NCI-H1436 (cell line): ENCODE measurements at regions not wholly inside any gene's neighbourhood (a gene's known extent, or its start where the extent isn't known, plus 50 kb on each side); places are given as distances from the start of the nearest gene placed in this dataset.
"Not testable (repeated sequence)": the region's sequence is repeated elsewhere in the genome, so short reads cannot be mapped to it uniquely, and the experiment has no call there.

Experiments
- DNase-seq: peaks from one replicate; lab custom pipeline; 2025; lab: John Stamatoyannopoulos, UW

GRCh38 chr15:31487811-31488436 lies 161.3 kb downstream of the KLF13 start:
- DNase-seq, result no peak

DNA sequence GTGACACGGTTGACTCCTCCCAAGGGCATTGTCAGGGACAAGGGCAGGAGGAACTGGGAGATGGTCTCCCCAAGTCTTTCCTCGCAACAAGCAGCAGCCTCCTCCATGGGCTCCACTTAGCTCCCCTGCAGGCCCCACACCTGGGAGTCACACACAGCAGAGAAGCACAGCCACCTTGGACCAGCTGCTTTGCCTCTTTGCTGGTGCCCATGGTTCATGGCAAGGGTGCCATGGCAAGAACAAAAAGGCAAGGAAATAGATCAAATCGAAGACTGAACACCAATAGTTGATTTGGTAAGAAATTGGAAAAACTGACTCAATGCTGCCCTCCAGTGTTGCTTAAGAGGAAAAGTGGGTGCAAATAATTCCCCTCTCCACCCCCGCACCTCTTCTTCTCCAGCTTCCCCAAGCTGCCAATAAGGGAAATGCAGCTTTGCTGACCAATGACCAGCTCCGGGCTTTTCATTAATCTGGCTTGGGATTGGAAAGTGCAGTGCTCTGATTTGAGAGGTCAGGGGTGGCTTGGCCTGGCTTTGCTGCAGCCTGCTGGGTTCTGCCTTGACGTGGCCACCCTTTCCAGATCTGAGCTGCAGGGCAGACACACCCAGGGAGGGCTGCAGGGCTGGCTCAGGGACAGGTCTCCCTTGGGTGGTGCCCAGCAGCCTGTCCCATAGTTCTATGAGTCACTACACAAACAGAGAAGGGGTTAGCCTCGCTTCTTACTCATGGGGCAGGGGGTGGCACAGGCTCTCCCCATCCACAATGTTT lies 162.0 kb downstream of the KLF13 start:
- DNase-seq, result peak; percentile 70

- DNase-seq, result no peak
These were observed 162.6 kb downstream of the KLF13 start for GRCh38 chr15:31489281-31489680.

DNA sequence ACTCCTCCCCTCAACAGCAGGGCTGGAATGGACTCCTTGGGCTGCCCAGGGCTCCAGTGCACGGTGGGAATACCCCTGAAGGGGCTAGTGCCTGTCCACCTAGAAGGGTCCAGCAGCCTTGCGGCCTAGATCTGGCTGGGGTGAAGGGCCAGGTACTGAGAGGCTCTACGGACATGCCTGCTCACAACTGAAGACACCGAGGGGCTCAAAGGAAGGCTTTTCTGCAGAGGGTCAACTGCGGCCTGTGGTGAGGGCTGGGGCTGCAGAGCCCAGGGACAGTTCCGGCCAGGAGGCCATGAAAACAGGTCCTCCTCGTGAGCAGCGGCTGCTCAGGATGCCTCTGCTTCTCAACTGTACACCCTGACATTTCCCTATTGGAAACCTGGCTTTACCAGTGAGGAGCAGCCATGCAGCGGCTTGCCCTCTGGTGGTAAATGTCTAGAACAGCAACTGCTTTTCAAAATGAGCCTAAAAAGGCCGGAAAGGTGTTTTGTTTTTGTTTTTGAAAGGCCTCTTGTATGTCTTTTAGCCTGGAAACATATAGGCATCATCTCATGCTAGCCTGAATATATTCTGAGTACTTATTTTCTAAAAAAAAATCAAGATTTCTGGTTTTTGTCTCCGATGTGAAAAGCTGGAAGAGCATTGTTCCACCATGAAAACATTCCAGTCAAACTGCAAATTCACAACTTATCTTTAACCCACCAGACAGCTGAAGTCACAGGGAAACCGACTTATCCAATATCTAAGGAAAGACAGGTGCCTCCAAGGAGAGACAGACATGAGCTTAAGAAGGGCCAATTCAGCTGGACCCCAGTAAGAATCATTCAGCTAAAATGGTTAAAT lies 163.4 kb downstream of the KLF13 start:
- peak; percentile 14 for DNase-seq

DNA sequence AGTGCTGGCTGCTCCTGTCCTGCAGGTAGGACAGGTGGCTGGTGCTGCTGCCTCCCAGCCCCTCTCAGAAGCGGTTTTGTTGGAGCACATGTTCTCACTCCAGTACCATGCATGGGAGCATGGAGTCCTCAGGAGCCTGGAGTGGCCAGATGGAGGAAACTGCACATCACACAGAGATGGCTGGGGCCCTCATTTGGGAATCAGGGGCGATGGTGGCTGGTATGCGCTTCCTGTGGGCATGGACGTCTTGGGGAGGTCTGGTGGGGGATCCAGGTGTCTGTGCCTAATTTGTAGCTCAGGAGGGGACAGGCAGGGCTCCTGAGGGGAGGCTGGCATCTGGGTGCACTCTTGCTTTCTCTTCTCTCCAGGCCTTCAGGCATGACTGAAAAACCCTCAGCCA lies 168.2 kb downstream of the KLF13 start:
- DNase-seq, result no peak

GRCh38 chr15:31495281-31495680 lies 168.6 kb downstream of the KLF13 start:
- no peak for DNase-seq

DNA sequence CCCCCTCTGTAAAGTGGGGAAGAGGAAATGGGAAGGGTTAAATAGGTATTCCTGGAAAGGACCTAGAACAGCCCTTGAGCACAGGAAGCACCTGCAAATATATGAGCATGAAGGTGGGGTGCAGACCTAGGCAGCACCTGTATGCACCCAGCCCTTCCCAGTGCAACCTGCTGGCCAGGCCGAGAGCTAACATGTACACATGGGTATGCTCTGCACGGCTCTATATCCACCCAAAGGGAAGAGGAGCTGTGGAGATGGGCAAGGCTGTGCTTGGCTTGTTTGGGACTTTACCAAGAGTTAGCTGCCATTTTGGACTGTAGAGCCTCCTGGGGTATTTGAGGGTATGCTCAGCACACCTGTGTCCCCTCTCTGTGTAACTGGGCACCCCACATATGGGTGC lies 171.2 kb downstream of the KLF13 start:
- no peak for DNase-seq

DNA sequence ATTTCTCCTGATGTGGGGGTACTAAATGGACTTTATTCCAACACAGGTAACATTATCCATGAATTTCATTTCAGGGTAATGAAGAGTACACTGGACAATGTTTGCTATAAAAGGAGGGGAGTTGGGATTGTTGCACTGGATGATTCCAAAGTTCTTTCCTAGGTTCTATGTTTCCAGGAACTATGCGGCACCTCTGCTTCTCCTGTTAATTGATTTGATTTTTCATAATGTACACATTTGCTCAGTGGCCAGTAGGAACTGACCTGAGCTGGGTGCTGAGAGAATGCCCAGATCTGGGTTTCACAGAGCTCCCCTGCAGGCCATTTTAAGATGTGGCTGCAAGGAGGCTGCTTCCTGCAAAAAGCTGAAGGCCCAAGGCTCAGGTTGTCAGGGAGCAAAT lies 171.7 kb downstream of the KLF13 start:
- DNase-seq, result no peak

DNA sequence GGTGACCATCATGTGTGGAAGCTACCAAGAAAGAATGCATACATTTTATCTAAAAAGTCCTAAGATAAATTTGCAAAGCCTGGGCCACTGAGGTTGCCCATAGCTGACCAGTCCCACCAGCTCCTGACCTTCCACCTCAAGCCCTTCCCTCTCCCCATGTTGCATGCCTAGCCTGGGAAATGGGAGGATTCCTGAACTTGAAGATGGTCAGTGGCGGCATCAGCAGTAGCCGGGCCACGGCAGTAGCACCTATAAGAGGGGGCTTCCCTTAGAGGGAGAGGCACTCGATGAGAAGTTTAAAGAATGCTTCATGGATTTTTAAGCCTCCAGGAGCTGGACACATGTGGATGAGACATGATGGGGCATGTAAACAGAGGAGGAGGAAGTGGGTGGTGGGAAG lies 172.1 kb downstream of the KLF13 start:
- DNase-seq, result no peak

DNA sequence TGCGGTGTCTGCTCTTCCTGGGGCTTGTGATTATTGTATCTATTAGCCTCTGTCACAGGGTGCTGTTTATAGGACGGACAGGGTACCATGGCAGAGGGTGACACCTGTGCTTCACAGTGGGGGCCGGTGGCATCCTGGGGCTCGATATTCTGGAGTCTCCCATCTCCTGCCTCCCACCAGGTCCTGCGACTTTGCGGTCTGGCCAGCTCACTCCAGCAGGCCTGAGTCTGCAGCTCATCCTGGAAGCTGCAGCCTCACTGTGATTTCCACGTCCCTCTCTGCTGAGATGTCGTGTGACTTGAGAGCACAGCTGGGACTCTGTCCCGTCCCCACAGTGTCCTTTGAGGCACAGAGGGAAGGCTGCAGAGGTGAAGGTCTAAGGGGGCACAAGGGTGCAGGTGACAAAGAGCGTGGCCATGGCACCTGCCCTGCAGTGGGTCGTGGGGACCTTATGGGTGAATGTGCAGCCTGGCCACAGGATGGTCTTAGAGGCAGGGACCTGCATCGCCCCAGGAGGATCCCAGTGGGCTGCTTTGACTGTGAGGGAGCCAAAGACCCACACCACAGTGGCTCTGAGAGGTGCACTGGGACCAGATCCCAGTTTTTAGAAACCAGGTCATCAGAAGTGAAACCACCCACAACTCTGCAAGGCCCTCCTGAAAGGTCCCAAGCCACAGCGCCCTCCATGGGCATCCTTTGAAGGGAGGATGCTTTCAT lies 172.8 kb downstream of the KLF13 start:
- DNase-seq, result no peak

GRCh38 chr15:31499953-31500765 lies 173.5 kb downstream of the KLF13 start:
- no peak for DNase-seq

- DNase-seq, result no peak
These were observed 174.3 kb downstream of the KLF13 start for GRCh38 chr15:31500766-31501449.

- no peak for DNase-seq
These were observed 175.0 kb downstream of the KLF13 start for GRCh38 chr15:31501536-31502157.

DNA sequence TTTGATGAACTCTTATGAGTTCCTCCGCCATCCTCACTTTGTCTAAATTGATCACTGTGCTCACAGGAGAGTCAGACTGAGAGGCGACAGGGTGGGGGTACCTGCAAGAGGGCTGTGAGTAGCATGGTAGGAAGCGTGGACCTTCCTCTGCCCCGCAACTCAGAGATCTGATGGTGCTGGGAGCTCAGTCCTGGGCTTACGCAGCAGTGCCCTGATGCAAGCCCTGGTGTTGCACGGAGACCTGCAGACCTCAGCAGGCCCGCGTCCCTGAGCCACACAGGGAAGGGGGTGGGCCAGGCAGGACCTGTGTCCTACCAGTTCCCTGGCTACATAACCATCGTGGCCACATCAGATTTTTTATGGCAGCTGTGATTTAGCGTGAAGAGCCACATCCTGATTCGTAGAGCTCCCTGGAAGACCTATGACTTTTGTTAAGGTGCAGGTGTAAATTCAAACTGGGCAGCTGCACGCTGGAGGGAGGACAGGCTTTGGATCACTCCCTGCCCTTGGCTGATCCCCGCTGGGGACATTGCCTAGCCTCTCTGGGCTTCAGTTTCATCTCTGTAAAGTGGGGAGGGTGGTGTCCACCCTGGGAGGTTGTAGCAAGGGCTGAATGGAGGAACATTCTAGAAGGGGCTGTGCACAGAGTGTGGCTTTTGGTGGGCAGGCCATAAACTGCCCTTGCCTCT lies 176.1 kb downstream of the KLF13 start:
- DNase-seq, result no peak

DNA sequence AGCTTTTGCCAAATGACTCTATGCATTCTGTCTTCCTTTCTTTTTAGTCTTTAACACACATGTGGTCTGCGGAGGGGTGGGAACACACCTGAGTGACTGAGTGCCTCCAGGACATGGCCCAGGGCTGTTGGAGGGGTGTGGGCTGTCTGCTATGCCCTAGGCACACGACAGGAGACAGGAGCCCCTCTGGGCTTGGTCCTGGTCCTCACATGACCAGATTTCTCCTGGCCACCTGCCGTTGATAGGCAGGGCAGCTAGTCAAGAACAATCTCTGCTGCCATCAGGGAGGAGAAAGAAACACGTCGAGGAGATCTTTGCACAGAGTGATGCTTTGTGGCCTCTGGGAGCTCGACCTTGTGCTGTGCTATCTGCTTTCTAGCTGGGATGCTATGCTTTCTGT lies 176.6 kb downstream of the KLF13 start:
- no peak for DNase-seq

DNA sequence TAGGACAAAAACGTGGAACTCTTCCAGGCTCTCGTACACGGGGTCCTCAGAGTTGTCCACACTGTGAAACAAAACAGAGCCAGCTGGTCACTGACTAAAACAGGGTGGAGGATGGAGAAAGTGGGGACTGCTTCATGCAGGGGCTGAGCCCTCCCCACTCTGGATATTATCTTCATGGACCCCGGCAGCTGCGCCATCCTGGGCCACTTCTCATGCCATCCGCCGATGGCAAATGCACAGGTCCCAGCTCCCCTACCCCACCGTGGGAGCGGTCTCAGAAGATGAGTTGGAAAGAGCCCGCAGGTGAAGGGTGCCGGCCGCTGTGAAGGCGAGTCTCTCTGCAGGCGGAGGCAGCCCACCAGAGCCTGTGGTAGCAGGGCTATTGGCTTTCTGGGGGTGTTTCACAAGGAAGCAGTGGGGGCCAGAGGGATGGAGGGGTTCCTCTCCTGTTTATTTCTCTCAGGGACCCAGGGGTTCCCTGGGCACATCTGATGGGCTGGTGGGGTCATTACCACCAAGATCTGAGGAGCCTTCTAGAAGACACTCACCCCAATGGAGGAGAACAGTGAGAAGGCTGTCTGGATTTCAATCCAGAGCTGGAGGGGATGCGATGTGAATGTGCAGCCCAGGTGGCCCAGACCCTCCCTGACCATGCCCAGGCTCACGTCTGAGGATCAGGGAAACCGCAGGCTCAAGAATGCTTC lies 177.3 kb downstream of the KLF13 start:
- DNase-seq, result no peak

DNA sequence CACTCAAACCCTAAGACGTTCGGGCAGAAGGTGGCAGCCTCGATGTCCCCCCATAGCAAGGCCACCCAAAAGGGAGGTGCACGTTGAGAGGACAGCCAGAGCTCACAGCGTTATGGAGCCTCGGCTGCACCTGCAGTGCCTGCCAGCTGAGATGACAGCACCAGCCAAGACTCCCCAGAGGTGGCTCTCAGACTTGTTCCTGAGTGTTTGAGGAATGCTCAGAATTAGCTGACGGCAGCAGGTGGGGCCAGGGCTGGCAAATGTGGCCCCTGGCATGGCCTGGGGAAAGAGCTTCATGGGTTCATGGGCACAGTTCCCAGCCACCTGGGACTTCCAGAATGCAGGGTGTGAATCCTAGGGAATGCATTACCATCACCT lies 177.8 kb downstream of the KLF13 start:
- no peak for DNase-seq

DNA sequence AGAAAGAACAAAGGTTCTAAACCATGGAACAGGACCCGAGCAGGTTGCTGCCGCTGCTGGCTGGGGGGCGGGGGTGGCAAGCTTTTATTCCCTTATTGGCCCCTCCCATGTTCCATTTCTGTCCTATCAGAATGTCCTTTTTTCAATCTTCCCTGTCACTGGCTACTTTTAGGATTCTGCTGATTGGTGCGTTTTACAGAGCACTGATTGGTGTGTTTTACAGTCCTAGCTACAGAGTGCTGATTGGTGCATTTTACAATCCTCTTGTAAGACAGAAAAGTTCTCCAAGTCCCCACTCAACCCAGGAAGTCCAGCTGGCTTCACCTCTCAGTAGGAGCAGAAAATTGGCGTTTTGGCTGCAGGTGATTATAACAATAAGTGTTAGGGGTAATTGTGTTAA lies 180.9 kb downstream of the KLF13 start:
- not testable (repeated sequence) for DNase-seq

GRCh38 chr15:31508656-31509055 lies 182.0 kb downstream of the KLF13 start:
- no peak for DNase-seq
